ENCODE measurements at regions not wholly inside any gene's neighbourhood (a gene's known extent, or its start where the extent isn't known, plus 50 kb on each side); places are given as distances from the start of the nearest gene placed in this dataset.
"Not testable (repeated sequence)": the region's sequence is repeated elsewhere in the genome, so short reads cannot be mapped to it uniquely, and the experiment has no call there.

DNA sequence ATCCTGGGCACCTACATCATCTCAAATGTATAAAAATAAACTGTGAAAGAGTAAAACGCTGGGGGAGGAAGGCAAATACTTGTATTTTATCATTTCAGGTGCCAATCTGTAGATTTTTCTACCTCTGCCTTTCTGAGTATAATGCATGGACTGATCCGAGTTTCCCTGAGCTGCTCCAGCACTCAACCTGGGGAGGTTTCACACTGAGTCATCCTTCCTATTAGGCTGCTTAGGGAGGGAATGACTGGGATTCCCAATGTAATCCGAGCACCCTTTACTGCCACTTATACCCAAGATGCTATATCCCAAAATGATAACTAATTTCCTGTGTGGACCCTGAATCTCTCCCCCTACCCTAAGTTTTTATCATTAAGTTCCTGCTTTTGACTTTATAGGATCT, 126.6 kb downstream of the HNRNPD start:
- no peak for DNase-seq

DNA sequence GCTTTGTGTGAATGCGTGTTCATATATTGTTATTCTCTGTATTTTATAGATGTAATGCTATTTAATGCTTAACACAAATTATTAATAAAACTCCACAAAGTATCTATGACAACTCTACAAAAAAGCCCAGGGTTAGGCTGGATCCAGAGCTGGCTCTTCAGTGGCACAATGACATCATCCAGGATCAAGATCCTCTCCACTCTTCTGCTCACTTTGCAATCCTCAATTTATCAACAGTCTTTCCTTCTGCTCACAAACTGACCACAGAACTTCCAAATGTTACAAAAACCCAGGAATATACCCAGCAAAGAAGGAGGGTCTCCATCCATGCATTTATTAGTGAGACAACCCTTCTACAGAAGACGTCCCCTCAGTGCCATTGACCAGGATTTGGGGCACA, 132.3 kb downstream of the HNRNPD start:
- DNase-seq = no peak

DNA sequence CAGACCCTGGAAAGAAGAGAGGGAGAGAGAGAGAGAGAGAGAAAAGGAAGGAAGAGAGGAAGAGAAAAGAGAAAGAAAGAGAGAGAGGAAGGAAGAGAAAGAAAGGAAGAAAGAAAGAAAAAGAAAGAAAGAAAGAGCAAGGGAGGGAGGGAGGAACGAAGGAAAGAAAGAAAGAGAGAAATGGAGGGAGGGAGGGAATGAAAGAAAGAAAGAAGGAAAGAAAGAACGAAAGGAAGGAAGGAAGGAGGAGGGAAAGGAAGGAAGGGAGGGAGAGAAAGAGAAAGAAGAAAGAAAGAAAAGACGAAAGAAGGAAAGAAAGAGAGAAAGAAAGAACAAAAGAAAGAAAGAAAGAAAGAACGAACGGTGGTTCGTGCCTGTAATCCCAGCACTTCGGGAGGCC, 133.4 kb downstream of the HNRNPD start:
- no peak for DNase-seq

DNA sequence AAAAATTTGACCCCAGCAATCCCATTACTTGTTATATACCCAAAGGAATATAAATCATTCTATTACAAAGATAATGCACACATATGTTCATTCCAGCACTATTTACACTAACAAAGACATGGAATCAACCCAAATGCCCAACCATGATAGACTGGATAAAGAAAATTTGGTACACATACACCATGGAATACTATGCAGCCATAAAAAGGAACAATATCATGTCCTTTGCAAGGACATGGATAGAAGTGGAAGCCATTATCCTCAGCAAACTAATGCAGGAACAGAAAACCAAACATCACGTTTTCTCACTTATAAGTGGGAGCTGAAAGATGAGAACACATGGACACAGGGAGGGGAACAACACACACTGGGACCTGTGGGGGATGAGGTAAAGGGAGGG, 136.6 kb downstream of the HNRNPD start:
- not testable (repeated sequence) for DNase-seq

DNA sequence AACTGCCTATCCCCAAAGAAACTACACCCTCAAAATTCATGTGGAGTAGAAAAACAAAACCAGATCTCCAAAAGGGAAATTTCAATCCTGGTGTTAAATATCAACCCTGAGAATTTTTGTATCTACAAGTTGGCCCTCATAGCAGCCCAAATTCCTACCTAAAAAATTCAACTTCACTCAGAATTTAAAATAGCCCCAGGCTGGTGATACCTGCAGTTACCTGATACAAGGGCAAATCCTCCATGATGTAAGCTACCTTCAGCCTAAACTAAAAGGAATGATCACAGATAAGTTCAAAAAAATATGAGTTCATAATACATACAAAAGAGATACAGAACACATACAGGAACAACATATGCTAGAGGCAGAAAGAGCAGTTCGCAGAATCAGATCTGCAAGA, 138.4 kb downstream of the HNRNPD start:
- no peak for DNase-seq

DNA sequence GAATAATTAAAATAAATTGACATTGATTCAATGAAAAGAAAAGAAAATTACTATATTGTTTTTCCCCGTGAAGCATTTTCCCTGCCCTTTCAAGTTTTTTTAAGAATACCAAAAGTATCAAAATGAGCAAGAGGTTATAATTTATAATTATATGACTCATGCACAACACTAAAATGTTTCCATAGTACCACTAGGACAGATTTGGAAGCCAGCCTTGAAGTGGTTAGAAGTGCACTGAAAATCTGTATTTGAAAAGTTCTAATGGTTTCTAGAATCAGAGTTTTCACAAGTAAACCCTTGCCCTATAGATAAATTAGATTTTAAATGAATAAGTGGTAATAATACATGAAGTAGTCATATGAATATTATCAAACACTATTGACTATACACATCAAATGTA, 140.9 kb downstream of the HNRNPD start:
- DNase-seq = no peak

DNA sequence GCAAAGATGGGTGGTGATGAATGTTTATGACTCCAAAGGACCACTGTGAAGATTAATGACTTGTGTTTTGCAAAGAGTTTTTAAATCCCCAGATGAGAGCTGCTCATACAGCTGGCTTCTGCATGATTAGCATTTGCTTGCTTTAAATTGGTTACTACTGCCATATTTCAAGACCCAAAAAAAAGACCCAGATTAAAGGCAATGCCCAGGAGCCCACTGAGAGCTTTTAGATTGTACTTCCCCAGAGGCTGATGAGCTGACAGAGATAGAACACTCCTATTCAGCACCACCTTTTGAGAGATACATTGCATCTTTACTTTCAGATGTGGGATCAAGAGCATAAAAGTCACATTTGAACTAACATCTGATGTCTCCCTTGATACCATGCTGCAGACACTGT, 142.0 kb downstream of the HNRNPD start:
- no peak for DNase-seq

DNA sequence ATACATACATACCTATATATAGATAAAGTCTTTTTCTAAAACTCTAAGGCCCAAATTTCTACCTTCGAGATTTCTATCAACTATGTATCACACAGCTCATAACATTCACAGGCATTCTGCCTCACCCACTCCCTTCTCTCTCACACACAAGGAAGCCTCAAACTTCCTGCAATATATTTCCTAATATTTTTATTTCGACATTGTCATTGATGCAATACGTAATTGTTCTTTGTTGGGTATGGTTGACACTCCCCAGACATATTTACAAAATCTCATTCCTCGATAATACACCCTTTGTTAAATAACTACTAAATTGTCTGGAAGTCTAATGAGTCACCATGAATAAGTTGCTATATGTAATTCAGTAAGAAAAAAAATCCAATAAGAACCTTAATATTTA, 143.5 kb downstream of the HNRNPD start:
- DNase-seq = no peak

DNA sequence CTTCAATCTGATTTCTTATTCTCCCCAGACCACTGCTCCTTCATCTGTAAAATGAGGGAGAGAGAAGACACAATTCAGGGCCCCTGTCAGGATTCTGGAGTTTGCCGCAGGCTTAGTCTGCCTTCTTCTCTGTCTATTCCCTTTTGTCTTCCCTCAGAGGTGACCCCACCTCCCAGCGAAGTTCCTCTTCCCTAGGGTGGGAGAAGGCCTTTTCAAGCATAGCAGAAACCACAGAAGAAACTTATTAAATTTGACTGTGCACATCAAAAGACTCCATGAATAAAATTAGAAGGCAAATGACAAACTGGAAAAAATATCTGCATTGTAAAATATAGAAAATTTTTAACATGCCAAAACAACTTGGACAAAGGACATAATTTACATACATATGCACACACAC, 148.8 kb downstream of the HNRNPD start:
- no peak for DNase-seq

DNA sequence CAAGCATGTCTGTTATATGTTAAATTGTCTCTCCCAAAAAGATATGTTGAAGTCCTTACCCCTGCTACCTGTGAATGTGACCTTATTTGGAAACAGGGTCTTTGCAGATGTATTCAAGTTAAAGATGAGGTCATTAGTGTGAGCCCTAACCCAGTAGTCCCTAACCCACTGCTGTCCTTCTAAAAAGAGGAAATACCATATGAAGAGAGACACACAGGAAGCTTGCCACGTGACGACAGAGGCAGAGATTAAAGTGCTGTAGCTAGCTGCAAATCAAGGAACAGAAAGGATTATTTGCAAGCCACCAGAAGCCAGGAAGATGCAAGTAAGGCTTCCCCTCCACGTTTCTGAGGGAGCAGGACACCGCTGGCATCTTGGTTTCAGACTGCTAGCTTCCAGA, 150.1 kb downstream of the HNRNPD start:
- peak; percentile 2 for DNase-seq

DNA sequence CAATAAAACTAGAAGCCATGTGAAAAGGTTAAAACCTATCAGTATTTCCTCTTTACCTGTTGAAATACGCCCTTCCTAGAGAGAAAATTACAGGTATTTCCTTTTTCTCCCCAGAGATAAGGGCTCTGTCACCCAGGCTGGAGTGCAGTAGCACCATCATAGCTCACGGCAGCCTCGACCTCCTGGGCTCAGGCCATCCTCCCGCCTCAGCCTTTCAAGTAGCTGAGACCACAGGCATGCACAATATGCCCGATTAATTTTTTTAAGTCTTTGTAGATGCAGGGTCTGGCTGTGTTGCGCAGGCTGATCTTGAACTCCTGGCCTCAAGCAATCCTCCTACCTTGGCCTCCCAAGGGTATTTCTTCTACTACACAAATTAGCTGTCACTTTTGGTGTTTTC, 154.4 kb downstream of the HNRNPD start:
- DNase-seq = no peak

DNA sequence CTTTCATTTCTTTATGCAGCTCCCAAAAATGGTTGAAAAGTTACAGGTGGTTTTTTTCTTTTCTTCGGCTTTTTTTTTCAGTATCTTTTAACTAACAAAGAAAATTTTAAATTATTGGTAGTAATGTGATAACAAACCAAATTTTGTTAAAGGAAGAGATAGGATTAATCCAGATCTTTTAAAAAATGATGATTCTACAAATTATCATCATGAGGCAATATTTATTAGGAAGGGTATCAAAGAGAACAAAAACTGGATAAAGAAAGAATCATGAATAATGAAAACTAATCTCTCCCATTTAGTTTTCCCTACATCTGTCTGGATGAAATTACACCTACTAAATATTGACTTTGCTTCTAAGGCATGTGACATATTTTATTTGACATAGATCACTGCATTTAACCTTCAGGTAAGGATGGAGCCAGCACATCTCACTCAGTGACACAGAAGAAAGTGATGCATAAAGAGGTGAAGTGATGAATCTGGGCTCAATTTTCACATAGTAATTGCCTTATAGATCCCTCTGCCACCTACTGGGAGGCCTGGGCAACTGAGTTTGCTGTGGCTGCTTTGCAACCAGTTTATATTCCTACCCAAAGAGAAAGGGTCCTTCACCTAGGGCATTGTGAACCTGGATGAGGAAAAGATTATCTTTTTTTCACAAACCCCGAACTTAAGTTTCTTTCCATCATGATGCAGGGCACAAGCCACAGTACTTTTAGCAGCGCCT, 155.6 kb downstream of the HNRNPD start:
- no peak for DNase-seq

DNA sequence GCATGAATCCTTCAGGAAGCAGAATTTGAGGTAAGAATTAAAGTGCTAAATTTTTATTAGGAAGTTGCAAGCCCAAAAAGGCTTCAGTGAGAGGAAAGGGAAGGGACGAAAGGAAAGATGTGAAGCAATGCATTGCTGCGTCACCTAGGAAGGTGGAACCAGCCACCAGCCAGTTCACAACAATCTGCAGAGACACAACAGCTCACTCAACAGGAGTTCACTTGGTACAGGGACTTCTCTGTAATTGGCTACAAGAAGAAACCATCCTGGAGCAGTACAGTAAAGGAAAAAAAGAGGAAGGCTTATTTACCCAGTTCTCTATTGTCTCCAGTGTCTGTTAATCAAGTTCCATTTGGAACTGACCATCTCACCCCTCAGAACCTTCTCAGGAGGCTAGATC, 157.6 kb downstream of the HNRNPD start:
- no peak for DNase-seq

DNA sequence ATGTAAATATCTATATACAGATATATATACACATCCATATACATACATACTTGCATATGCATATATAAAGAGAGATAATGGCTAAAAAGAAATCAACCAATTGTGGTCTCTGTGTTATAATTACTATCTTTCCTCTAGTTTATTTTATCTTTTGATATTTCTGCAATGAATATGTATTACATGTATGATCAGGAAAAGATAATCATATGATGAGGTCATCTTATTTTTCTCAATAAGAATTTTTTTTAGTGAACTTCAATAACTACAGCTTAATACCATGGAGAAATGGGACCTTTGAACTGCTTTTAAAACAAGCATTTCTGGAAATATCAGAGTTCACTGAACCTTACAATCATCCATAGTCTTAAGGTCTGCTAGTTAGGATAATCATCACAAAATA, 158.0 kb downstream of the HNRNPD start:
- DNase-seq = no peak

DNA sequence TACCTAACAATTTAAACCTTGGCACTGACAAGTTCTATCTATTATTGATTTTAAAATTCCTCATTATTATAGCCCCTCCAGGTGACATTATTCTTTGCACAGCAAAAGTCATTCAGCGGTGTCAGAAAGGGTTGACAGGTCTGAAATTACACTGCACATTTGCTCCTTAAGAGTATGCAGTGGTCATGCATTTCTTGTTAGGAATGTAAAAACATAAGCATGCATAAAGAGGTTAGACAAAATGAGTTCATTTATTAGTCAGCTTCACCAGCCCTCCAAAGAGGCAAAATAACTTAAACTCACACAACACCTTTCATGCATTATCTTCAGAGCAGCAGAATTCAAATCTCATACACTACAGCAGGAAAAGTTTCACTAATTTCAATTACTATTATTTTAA, 158.8 kb downstream of the HNRNPD start:
- DNase-seq = no peak

DNA sequence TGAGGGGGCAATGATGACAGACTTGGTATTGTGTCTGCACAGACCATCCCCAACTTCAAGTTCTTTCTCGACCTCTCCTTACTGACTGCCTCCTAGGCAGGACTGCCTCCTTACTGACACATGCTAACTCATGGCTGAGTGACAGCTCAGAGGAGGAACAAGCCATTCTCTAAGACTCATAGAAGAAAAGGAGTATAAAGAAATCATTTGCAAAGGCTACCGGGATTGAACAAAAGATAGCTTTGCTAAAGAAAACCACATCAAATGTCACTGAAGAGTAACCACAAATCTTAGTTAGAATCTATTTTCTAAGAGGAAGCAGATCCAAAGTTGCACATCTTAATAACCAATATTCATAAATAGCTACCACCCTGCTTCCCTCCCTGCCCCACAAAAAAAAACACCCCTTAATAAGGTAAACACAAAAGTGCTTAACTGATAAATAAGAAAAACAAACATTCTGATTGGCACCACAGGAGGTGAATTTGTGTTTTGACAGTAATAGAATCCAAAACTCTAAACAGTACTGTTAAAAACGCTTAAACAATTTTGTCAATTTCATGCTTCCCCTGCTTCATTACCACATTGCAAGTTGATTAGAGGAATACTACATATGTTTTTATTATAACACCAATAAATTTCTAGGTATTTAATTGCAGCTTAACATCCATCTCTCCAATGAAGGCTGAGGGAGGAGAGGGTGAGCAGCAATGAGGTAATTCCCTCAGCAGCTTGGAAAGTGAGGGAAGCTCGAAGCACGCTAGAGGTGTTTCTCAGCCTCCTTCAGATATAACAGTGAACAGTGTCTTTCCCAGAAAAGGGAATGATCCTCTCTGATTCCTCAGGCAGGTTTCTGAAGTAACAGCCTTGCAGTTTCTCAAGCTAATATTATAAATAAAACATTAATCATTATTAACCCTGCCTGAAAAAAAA, 160.0 kb downstream of the HNRNPD start:
- no peak for DNase-seq

DNA sequence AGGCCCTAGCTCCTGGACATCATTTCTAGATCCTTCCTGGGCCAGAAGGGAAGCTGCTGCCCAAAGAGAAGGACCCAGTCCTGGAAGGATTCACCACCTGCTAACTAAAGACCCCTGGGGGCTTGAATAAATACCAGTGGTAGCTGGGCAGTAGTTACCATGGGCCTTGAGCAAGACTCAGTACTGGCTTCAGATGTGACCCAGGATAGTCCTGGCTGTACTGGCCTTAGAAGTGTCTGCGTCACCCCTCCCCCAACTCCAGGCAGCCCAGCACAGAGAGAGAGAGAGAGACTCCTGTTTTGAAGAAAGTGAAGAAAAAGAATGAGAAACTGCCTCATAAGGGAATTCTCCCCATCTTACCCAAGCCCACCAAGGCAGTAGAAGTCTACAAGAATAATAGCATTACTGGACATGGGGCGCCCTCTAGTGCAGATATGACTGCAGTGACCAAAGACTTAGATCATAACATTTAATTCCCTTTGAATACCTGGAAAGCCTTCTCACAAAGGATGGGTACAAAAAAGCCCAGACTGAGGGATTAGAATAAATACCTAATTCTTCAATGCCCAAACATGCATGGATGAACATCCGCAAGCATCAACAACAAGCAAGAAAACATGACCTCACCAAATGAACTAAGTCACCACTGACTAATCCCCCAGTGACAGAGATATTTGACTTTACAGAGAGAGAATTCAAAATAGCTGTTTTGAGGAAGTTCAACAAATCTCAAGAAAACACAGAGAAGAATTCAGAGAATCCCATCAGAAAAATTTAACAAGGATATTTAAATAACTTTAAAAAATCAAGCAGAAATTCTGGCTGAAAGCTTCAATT, 171.8 kb downstream of the HNRNPD start:
- peak; percentile 29 for DNase-seq

DNA sequence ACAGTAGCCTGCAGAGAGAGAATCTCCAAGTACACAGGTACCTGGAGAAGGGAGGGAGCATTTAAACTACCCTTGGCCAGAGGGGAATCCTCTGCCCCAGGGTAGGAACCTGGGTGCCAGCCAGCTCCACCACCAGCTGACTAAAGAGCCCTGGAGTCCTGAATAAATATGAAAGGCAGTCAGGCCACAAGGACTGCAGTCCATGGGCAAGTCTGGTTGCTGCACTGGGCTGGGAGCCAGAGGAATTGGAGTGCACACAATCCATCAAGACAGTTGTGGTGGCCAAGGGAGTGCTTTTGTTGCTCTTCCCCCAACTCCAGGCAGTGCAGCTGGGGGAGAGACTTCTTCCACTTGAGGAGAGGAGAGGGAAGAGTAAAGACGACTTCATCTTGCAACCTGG, 172.5 kb downstream of the HNRNPD start:
- no peak for DNase-seq

DNA sequence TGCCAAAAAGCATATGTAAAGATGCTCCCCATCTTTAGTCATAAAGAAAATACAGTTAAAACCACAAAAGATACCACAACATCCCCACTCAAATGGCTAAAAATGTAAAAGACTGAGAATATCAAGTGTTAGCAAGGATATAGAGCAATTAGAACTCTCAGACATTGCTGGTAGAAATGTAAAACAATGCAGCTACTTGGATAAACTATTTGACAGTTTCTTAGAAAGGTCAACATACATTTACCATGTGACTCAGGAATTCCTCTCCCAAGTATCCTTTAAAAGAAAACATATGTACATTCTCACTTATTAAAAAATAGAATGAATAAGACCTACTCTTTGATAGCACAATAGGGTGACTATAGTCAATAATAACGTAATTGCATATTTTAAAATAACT, 173.7 kb downstream of the HNRNPD start:
- DNase-seq = no peak

DNA sequence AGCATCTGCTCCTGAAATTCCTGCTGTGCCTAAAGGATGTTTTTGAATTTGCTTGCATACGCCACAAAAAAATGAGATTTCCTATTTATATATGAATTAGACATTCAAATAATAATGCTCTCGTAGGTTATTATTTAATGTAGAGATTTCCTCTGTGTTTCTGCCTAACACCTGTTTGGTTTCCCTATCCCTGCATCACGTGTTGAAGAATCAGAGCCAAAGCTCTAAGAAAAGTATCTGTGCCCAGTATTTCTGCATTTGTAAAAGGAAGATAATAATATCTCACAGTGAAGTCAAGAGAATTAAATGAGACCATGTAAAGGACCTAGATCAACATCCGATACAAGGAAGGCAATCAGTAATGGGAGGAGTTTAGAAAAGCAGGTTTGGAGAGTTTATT, 179.5 kb downstream of the HNRNPD start:
- no peak for DNase-seq

DNA sequence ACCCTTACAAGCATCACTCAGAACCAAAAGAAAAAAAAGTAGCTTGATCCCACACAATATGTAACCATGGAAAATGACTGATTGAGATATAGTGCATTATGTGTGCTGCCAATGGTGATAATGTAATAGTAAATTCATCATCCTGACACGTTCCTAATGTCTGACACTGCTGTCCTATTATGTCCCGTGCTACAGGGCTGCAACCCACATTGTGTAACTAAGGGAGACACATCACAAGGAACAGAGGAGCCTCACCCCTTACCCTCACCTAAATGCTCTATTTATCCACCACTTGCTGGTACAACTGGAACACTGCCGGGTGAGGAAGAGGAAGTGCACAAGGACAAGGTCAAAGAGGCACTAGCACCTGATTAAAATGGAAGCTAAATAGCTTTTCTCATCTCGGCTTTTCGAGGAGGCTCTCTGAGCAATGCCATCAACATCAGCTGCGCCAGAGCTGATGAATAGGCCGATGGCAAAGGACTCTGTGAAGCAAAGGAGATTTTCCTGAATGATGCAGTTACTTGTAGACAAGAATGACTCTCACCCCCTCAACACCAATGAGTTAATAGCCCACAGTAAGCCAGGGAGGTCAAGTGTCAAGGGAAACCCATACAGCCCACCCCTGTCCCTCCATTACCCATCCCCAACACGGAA, 181.6 kb downstream of the HNRNPD start:
- no peak for DNase-seq

DNA sequence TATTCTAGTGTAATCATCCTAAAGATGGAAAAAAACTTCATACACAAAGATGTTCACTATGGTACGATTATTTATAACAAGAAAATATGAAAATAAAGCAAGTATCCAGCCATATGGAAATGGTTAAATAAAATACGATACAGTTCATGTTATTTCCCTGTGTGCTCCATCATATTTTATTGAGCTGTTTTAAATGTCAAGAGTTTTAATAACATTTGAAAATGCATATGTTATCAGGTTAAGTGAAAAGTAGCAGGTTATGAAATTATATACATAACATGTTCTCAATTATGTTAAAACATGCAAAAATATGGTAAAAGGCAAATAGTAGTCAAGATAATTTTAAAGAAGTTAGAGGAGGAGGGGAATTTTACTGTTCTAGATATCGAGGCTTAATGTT, 192.0 kb downstream of the HNRNPD start:
- DNase-seq = no peak

Measured in tongue (tissue), 1 donor.